Parathyroid adenoma (tissue), 2 donors: ENCODE measurements at regions not wholly inside any gene's neighbourhood (a gene's known extent, or its start where the extent isn't known, plus 50 kb on each side); places are given as distances from the start of the nearest gene placed in this dataset.

Experiments used
- H2AFZ ChIP-seq: fragments of 300-600 bp; sonication (generic); one replicate; pipeline ENCODE4 v1.7.0; 2017; ENCODE audit warnings: antibody characterized with exemption, mild to moderate bottlenecking
- H3K27ac ChIP-seq: fragments of 300-600 bp; sonication (generic); one replicate; pipeline ENCODE4 v1.7.0; 2017
- H3K27me3 ChIP-seq: fragments of 300-600 bp; sonication (generic); one replicate; pipeline ENCODE4 v1.7.0; 2017; ENCODE audit warnings: low read length; ENCODE audit not compliant: control insufficient read depth, insufficient read depth
- H3K36me3 ChIP-seq: fragments of 300-600 bp; sonication (generic); one replicate; pipeline ENCODE4 v1.7.0; 2017; ENCODE audit warnings: low read length; ENCODE audit not compliant: control insufficient read depth, insufficient read depth
- H3K4me1 ChIP-seq: fragments of 300-600 bp; sonication (generic); one replicate; pipeline ENCODE4 v1.7.0; 2017; ENCODE audit warnings: control low read depth
- H3K4me2 ChIP-seq: fragments of 300-600 bp; sonication (generic); one replicate; pipeline ENCODE4 v1.7.0; 2017; ENCODE audit warnings: low read length
- H3K4me3 ChIP-seq: fragments of 300-600 bp; sonication (generic); one replicate; pipeline ENCODE4 v1.7.0; 2017; ENCODE audit warnings: low read depth, low read length
- H3K79me2 ChIP-seq: fragments of 300-600 bp; sonication (generic); one replicate; pipeline ENCODE4 v1.7.0; 2017; ENCODE audit warnings: control low read depth
- H3K9ac ChIP-seq: fragments of 300-600 bp; sonication (generic); one replicate; pipeline ENCODE4 v1.7.0; 2017; ENCODE audit warnings: mild to moderate bottlenecking
- H3K9me3 ChIP-seq: fragments of 300-600 bp; sonication (generic); one replicate; pipeline ENCODE4 v1.7.0; 2017; ENCODE audit warnings: low read length; ENCODE audit not compliant: control insufficient read depth
- CTCF ChIP-seq: fragments of 300-600 bp; sonication (generic); IDR thresholded peaks from one replicate; pipeline ENCODE4 v1.7.0; 2017; ENCODE audit warnings: antibody characterized with exemption, mild to moderate bottlenecking
- donor health status: primary hyperparathyroidism.

GRCh38 chr1:22291494-22291893 lies 148.6 kb upstream of the WNT4 start:
- Histone ChIP-seq H3K4me1 (peaks cover 7% of the 10 kb centered on the region), H3K36me3 (no peaks in the 10 kb centered on the region), H2AFZ (no peak overlapping the region), H3K9me3 (no peaks in the 10 kb centered on the region), H3K79me2 (no peaks in the 10 kb centered on the region), H3K27me3 (no peaks in the 10 kb centered on the region), H3K4me2 (no peak overlapping the region), H3K27ac (no peak overlapping the region), H3K9ac (no peak overlapping the region), H3K4me3 (no peak overlapping the region)
- no peak for TF ChIP-seq CTCF

- Histone ChIP-seq H3K27me3 (no peaks in the 10 kb centered on the region), H3K27ac (no peak overlapping the region), H3K4me2 (no peak overlapping the region), H3K9ac (no peak overlapping the region), H2AFZ (no peak overlapping the region), H3K4me3 (no peak overlapping the region), H3K9me3 (no peaks in the 10 kb centered on the region), H3K79me2 (no peaks in the 10 kb centered on the region), H3K36me3 (no peaks in the 10 kb centered on the region), H3K4me1 (peaks cover 7% of the 10 kb centered on the region)
- TF ChIP-seq CTCF, result no peak
Measured at GRCh38 chr1:22292011-22292788, 149.3 kb upstream of the WNT4 start.

DNA sequence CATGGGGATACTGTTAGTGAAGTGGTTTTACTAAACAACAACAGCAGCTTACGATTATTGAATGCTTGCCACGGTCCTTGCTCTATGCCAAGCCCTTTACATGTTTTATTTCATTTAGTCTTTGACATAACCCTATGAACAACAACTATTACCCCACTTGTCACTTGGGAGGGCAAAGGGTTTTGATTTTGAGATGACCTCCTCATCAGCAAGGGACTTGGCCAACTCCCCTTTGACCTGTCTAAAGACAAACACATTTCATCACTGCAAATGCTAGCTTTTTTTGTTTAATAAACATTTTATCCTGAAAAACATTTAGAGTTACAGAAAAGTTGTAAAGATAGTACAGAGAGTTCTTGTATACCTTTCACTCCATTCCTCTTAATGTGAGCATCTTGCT lies 152.5 kb upstream of the WNT4 start:
- no peak for TF ChIP-seq CTCF
- Histone ChIP-seq H3K79me2 (no peaks in the 10 kb centered on the region), H3K9me3 (no peaks in the 10 kb centered on the region)

DNA sequence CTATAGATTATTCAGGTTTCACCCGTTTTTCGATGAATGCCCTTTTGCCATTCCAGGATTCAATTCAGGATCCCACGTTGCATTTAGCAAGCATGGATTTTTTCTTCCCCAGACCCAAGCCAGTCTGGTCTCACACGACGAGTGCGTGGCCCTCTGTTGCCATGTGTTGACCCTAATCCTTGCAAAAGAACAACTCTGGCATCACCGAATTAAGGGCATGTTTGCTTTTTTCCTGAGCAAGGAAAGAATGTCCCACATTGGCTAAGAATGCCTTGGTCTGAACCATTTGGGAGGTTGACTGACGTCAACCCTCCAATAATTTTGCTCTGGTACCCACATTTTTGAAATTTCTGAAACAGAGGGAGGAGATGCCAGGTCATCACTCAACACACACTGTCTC lies 153.0 kb upstream of the WNT4 start:
- TF ChIP-seq CTCF, result no peak
- Histone ChIP-seq H2AFZ (no peak overlapping the region), H3K4me1 (no peaks in the 10 kb centered on the region), H3K9me3 (no peaks in the 10 kb centered on the region), H3K79me2 (no peaks in the 10 kb centered on the region), H3K27ac (no peak overlapping the region), H3K36me3 (no peaks in the 10 kb centered on the region), H3K9ac (no peak overlapping the region), H3K4me2 (no peak overlapping the region), H3K27me3 (no peaks in the 10 kb centered on the region), H3K4me3 (no peak overlapping the region)

More for the DNA sequence above, 152.5 kb upstream of the WNT4 start:
- H3K4me2 ChIP-seq, result no peak overlapping the region
- no peaks in the 10 kb centered on the region for H3K36me3 ChIP-seq
- H3K4me3 ChIP-seq, result no peak overlapping the region
- H2AFZ ChIP-seq, result no peak overlapping the region
- H3K4me1 ChIP-seq, result no peaks in the 10 kb centered on the region
- H3K27me3 ChIP-seq, result no peaks in the 10 kb centered on the region
- no peak overlapping the region for H3K9ac ChIP-seq
- H3K27ac ChIP-seq, result no peak overlapping the region
